ENCODE measurements at regions not wholly inside any gene's neighbourhood (a gene's known extent, or its start where the extent isn't known, plus 50 kb on each side); places are given as distances from the start of the nearest gene placed in this dataset.

GRCh38 chr20:21967481-21967880 is 262.0 kb downstream of the PAX1 start:
- ChIA-PET CTCF (no interaction called here), POLR2A (ENCODE audit: unreplicated experiment) (interaction anchor here (0.7 kb wide), 1 partner anchor 14 kb away, joined by 6 read pairs; no protein-coding TSS in a partner anchor)
- H3K9me2 ChIP-seq (replicated peaks; ENCODE audit: low read length), result no peaks in the 10 kb centered on the region
- intact Hi-C loops (cut with micrococcal nuclease), result no loop called here
- peaks cover 13% of the 10 kb centered on the region for H3K9me3 ChIP-seq (ENCODE audit: low read length)
- no peak overlapping the region for H3K9ac ChIP-seq (ENCODE audit: low read length)
- no peaks in the 10 kb centered on the region for H3K79me2 ChIP-seq (ENCODE audit: low read length)
- H3K27ac ChIP-seq (ENCODE audit: low read length), result no peak overlapping the region
- H3K4me1 ChIP-seq (ENCODE audit: insufficient read depth, low read length), result no peaks in the 10 kb centered on the region
- DNase-seq (no peak), ATAC-seq (no peak)
- H3K36me3 ChIP-seq (ENCODE audit: low read depth, low read length), result no peaks in the 10 kb centered on the region
- TF ChIP-seq EZH2 (IDR thresholded peaks at IDR 0.05; ENCODE audit: low read length, unreplicated experiment) (no peak), CTCF (conservative IDR thresholded peaks at IDR 0.05; ENCODE audit: low read depth, low read length) (no peak), EZH2phosphoT487 (IDR thresholded peaks at IDR 0.05; ENCODE audit: borderline replicate concordance, low read length) (no peak)
- no peak overlapping the region for H3K4me3 ChIP-seq (ENCODE audit: low read length)
- no peaks in the 10 kb centered on the region for H4K20me1 ChIP-seq (ENCODE audit: low read length)
- no peak overlapping the region for H3K4me2 ChIP-seq (ENCODE audit: low read length)
- no TSS peak for BruUV-seq (replicated peaks)
- no peaks in the 10 kb centered on the region for H3K27me3 ChIP-seq (ENCODE audit: low read length)
- H2AFZ ChIP-seq (ENCODE audit: low read length), result no peak overlapping the region
- H3F3A ChIP-seq (ENCODE audit: low read length, unreplicated experiment), result no peaks in the 10 kb centered on the region

GRCh38 chr20:21956591-21956990 is 251.1 kb downstream of the PAX1 start:
- ATAC-seq (no peak), DNase-seq (no peak)
- no TSS peak for BruUV-seq (replicated peaks)
- H3K9ac ChIP-seq (ENCODE audit: low read length), result no peak overlapping the region
- H3K79me2 ChIP-seq (ENCODE audit: low read length), result no peaks in the 10 kb centered on the region
- TF ChIP-seq EZH2phosphoT487 (IDR thresholded peaks at IDR 0.05; ENCODE audit: borderline replicate concordance, low read length) (no peak), CTCF (conservative IDR thresholded peaks at IDR 0.05; ENCODE audit: low read depth, low read length) (no peak)
- 0 out of 2 replicates have a peak, but pooled peaks cover 6% of the 10 kb centered on the region for H3K9me3 ChIP-seq (ENCODE audit: low read length)
- H3F3A ChIP-seq (ENCODE audit: low read length, unreplicated experiment), result no peaks in the 10 kb centered on the region
- H3K4me3 ChIP-seq (ENCODE audit: low read length), result no peak overlapping the region
- intact Hi-C loops (cut with micrococcal nuclease), result no loop called here
- H3K4me2 ChIP-seq (ENCODE audit: low read length), result no peak overlapping the region
- H3K27me3 ChIP-seq (ENCODE audit: low read length), result no peaks in the 10 kb centered on the region
- no peak overlapping the region for H3K27ac ChIP-seq (ENCODE audit: low read length)
- no peaks in the 10 kb centered on the region for H4K20me1 ChIP-seq (ENCODE audit: low read length)
- no peaks in the 10 kb centered on the region for H3K4me1 ChIP-seq (ENCODE audit: insufficient read depth, low read length)
- no peaks in the 10 kb centered on the region for H3K36me3 ChIP-seq (ENCODE audit: low read depth, low read length)
- H2AFZ ChIP-seq (ENCODE audit: low read length), result no peak overlapping the region
- H3K9me2 ChIP-seq (replicated peaks; ENCODE audit: low read length), result no peaks in the 10 kb centered on the region
- CTCF ChIA-PET, result no interaction called here
- POLR2A ChIA-PET (ENCODE audit: unreplicated experiment), result no interaction called here

- Histone ChIP-seq H3K4me3 (ENCODE audit: low read length) (no peak overlapping the region), H3K27me3 (ENCODE audit: low read length) (no peaks in the 10 kb centered on the region), H3F3A (ENCODE audit: low read length, unreplicated experiment) (no peaks in the 10 kb centered on the region), H2AFZ (ENCODE audit: low read length) (no peak overlapping the region), H3K9ac (ENCODE audit: low read length) (no peak overlapping the region), H3K27ac (ENCODE audit: low read length) (no peak overlapping the region), H3K4me2 (ENCODE audit: low read length) (no peak overlapping the region), H3K9me3 (ENCODE audit: low read length) (peaks cover 9% of the 10 kb centered on the region; the same call in 1 of the 2 replicates), H4K20me1 (ENCODE audit: low read length) (no peaks in the 10 kb centered on the region), H3K36me3 (ENCODE audit: low read depth, low read length) (no peaks in the 10 kb centered on the region), H3K9me2 (replicated peaks; ENCODE audit: low read length) (no peaks in the 10 kb centered on the region), H3K4me1 (ENCODE audit: insufficient read depth, low read length) (no peaks in the 10 kb centered on the region), H3K79me2 (ENCODE audit: low read length) (no peaks in the 10 kb centered on the region)
- intact Hi-C loops (cut with micrococcal nuclease), result no loop called here
- no TSS peak for BruUV-seq (replicated peaks)
- POLR2A ChIA-PET (ENCODE audit: unreplicated experiment), result no interaction called here
- no peak for TF ChIP-seq EZH2 (IDR thresholded peaks at IDR 0.05; ENCODE audit: low read length, unreplicated experiment)
- TF ChIP-seq EZH2phosphoT487 (IDR thresholded peaks at IDR 0.05; ENCODE audit: borderline replicate concordance, low read length), result no peak
- TF ChIP-seq CTCF (conservative IDR thresholded peaks at IDR 0.05; ENCODE audit: low read depth, low read length), result no peak
- ATAC-seq (no peak), DNase-seq (no peak)
- CTCF ChIA-PET, result no interaction called here
These were observed 241.9 kb downstream of the PAX1 start for GRCh38 chr20:21947406-21947805.

Data from PC-3 (cell line).